Loucy (cell line): ENCODE measurements at regions not wholly inside any gene's neighbourhood (a gene's known extent, or its start where the extent isn't known, plus 50 kb on each side); places are given as distances from the start of the nearest gene placed in this dataset.

ENCODE experiments used
- H2AFZ ChIP-seq: fragments of 200-600 bp; sonication (generic); 2 replicates; pipeline ENCODE4 v1.6.0; 2016; ENCODE audit warnings: antibody characterized with exemption, mild to moderate bottlenecking, low read length, moderate library complexity
- H3F3A ChIP-seq: fragments of 200-600 bp; 2 replicates; pipeline ENCODE4 v1.6.0; 2016; ENCODE audit warnings: antibody characterized with exemption, low read depth, mild to moderate bottlenecking
- H3K27me3 ChIP-seq: fragments of 200-600 bp; sonication (generic); 2 replicates; pipeline ENCODE4 v1.6.1; 2014; ENCODE audit warnings: low read length, mild to moderate bottlenecking; ENCODE audit not compliant: insufficient read depth, poor library complexity, severe bottlenecking
- H3K36me3 ChIP-seq: fragments of 200-600 bp; sonication (generic); 2 replicates; pipeline ENCODE4 v1.6.1; 2016; ENCODE audit warnings: low read length; ENCODE audit not compliant: insufficient read depth
- H3K4me1 ChIP-seq: fragments of 200-600 bp; sonication (generic); 2 replicates; pipeline ENCODE4 v1.5.1; 2014; ENCODE audit warnings: low read length, mild to moderate bottlenecking; ENCODE audit not compliant: insufficient read depth, poor library complexity, severe bottlenecking
- H3K4me2 ChIP-seq: fragments of 200-600 bp; sonication (generic); 2 replicates; pipeline ENCODE4 v1.6.0; 2014; ENCODE audit warnings: antibody characterized with exemption, low read length, low read depth, mild to moderate bottlenecking; ENCODE audit not compliant: poor library complexity, severe bottlenecking
- H3K4me3 ChIP-seq: fragments of 200-600 bp; sonication (generic); 2 replicates; pipeline ENCODE4 v1.5.1; 2014; ENCODE audit warnings: low read length, mild to moderate bottlenecking, mixed read lengths; ENCODE audit not compliant: poor library complexity, severe bottlenecking
- H3K79me2 ChIP-seq: fragments of 200-600 bp; sonication (generic); 2 replicates; pipeline ENCODE4 v1.6.1; 2014; ENCODE audit warnings: low read length; ENCODE audit not compliant: insufficient read depth
- H3K9ac ChIP-seq: fragments of 200-600 bp; sonication (generic); 2 replicates; pipeline ENCODE4 v1.6.0; 2014; ENCODE audit warnings: mild to moderate bottlenecking, low read depth, low read length, moderate library complexity; ENCODE audit not compliant: poor library complexity, severe bottlenecking
- H3K9me2 ChIP-seq: fragments of 200-600 bp; sonication (generic); replicated peaks from 2 replicates; pipeline ENCODE4 v1.6.1; 2016; ENCODE audit warnings: low read depth, low read length, mixed read lengths
- H3K9me3 ChIP-seq: fragments of 200-600 bp; sonication (generic); 2 replicates; pipeline ENCODE4 v1.6.1; 2014; ENCODE audit warnings: mild to moderate bottlenecking, antibody characterized with exemption, low read length, low read depth; ENCODE audit not compliant: insufficient read depth
- H4K20me1 ChIP-seq: fragments of 200-600 bp; sonication (generic); 2 replicates; pipeline ENCODE4 v1.6.0; 2014; ENCODE audit warnings: antibody characterized with exemption, low read length, mild to moderate bottlenecking; ENCODE audit not compliant: insufficient read depth, poor library complexity, severe bottlenecking
- EZH2phosphoT487 ChIP-seq: fragments of 200-600 bp; IDR thresholded peaks from 2 replicates; pipeline ENCODE4 v1.6.1; 2018; ENCODE audit warnings: antibody characterized with exemption, mild to moderate bottlenecking, moderate library complexity, borderline replicate concordance
- TF ChIP-seq, protein P1 (sequence below): fragments of 200-600 bp; sonication (generic); conservative IDR thresholded peaks from 2 replicates; pipeline ENCODE4 v1.5.1; 2014; ENCODE audit warnings: mild to moderate bottlenecking, antibody characterized with exemption, low read length

DNA sequence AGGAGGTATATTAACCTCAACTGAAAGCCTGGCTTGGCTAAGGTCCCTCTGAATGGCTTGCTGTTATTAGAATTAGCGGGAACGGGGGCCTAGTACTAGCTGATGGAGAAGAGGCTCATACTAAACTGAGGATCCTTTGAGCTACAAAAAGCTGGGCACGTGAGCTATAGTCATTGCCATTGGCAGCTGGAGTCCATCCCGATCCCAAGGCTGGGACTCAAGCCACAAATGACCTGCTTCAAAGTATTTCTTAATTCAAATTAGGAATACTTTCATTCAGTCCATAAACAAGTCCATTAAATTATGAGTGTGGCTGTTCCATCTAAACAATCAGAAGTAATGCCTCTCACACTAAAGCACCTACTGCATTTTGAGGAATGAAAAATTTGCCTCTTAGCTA is 114.5 kb downstream of the DACT1 start:
- Histone ChIP-seq H3K9me3 (no peaks in the 10 kb centered on the region), H3K36me3 (no peaks in the 10 kb centered on the region), H3K79me2 (no peaks in the 10 kb centered on the region), H3K4me1 (peaks cover 5% of the 10 kb centered on the region), H3K27me3 (no peaks in the 10 kb centered on the region), H3K4me3 (no peak overlapping the region), H3K9ac (no peak overlapping the region), H3K9me2 (no peaks in the 10 kb centered on the region), H3F3A (no peaks in the 10 kb centered on the region), H2AFZ (no peak overlapping the region), H4K20me1 (no peaks in the 10 kb centered on the region), H3K4me2 (no peak overlapping the region)
- TF ChIP-seq, protein P1, sequence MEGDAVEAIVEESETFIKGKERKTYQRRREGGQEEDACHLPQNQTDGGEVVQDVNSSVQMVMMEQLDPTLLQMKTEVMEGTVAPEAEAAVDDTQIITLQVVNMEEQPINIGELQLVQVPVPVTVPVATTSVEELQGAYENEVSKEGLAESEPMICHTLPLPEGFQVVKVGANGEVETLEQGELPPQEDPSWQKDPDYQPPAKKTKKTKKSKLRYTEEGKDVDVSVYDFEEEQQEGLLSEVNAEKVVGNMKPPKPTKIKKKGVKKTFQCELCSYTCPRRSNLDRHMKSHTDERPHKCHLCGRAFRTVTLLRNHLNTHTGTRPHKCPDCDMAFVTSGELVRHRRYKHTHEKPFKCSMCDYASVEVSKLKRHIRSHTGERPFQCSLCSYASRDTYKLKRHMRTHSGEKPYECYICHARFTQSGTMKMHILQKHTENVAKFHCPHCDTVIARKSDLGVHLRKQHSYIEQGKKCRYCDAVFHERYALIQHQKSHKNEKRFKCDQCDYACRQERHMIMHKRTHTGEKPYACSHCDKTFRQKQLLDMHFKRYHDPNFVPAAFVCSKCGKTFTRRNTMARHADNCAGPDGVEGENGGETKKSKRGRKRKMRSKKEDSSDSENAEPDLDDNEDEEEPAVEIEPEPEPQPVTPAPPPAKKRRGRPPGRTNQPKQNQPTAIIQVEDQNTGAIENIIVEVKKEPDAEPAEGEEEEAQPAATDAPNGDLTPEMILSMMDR = no peak
- no peak for TF ChIP-seq EZH2phosphoT487

DNA sequence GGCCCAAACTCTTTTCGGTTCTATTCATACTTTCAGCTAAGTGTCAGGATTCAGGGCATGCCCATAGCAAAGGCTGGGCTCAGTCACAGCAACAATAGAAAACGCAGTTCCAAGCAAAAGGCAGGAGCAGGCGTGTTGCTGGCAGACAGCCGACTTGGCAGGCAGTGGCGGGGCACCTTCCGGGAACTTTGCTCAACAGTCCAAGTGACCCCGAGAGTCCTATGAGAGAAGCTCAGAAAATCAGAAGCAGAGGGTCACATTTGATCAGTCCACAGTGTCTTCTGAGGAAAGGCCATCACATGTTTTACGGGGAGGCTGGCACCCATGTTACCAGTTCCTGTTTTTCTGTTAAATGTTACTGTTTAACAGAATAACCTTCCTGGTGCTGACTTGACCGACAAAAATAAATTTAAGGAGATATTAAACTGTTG is 115.0 kb downstream of the DACT1 start:
- Histone ChIP-seq H3K36me3 (no peaks in the 10 kb centered on the region), H3K4me1 (peaks cover 5% of the 10 kb centered on the region), H3K9me3 (no peaks in the 10 kb centered on the region), H3F3A (no peaks in the 10 kb centered on the region), H2AFZ (no peak overlapping the region), H3K4me2 (no peak overlapping the region), H3K4me3 (no peak overlapping the region), H3K9ac (no peak overlapping the region), H3K79me2 (no peaks in the 10 kb centered on the region), H4K20me1 (no peaks in the 10 kb centered on the region), H3K27me3 (no peaks in the 10 kb centered on the region), H3K9me2 (no peaks in the 10 kb centered on the region)
- TF ChIP-seq EZH2phosphoT487 = no peak
- TF ChIP-seq, protein P1 = no peak

DNA sequence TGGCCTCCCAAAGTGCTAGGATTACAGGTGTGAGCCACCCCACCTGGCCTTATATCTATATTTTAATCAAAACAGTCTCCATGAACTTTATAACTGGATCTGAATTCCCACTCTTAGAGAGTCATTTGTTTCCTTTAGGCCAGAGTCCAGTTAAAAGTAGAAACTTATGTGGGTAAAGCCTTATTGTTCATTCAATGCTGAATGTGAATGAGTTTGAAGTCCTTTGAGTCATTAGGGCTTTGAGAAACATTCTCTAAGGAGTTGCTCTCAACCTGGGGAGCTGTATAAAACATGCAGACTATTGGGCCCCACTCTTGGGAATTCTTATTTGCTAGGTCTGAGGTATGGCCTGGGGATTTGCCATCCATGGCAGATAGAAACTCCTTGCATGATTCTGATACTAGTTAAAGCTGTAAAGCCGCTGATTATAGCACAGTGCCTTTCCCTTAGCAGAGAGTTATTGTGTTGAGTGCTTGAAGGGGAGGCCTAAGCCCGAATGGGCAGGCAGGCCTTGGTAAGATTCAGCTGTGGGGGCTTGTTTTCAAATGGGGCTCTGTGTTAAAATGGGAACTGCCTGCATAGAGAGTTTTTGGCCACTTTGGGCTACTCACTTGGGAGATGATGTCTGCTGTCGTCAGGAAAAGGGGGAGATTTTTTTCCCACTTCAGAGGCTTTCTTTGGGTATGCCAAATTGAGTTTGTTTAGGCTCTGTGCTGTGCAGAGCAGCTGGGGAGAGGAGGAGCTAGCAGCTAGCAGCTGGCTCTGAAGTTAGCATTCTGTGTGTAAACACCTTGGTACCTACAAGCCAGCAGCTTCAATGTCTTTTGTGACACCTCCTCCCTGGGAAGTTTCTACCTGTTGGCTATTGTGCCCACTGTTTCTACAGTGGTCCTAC is 117.5 kb downstream of the DACT1 start:
- Histone ChIP-seq H3K36me3 (no peaks in the 10 kb centered on the region), H3F3A (no peaks in the 10 kb centered on the region), H4K20me1 (no peaks in the 10 kb centered on the region), H3K9me3 (no peaks in the 10 kb centered on the region), H3K79me2 (no peaks in the 10 kb centered on the region), H3K27me3 (no peaks in the 10 kb centered on the region), H3K9ac (no peak overlapping the region), H3K9me2 (no peaks in the 10 kb centered on the region), H3K4me3 (no peak overlapping the region), H3K4me2 (no peak overlapping the region), H2AFZ (no peak overlapping the region), H3K4me1 (no peaks in the 10 kb centered on the region)
- no peak for TF ChIP-seq EZH2phosphoT487
- TF ChIP-seq, protein P1 = no peak
